Caco-2 (cell line): ENCODE measurements at regions not wholly inside any gene's neighbourhood (a gene's known extent, or its start where the extent isn't known, plus 50 kb on each side); places are given as distances from the start of the nearest gene placed in this dataset.

Experiments used
- BruUV-seq: library from RNA; stranded (reverse); fragments of 400-500 nt; replicated peaks from 2 replicates; lab custom pipeline; 2021; lab: Mats Ljungman, UMichigan
- CTCF ChIA-PET: fragments of 300-600 bp; sonication (Branson Sonifier 250); formaldehyde crosslinking; loops from one replicate; lab custom pipeline; 2022; ENCODE audit warnings: antibody characterized with exemption; lab: Charles Lee
- POLR2A ChIA-PET: fragments of 300-600 bp; sonication (Branson Sonifier 250); formaldehyde crosslinking; loops from one replicate; lab custom pipeline; 2022; ENCODE audit warnings: antibody characterized with exemption; lab: Charles Lee
- DNase-seq, 2 experiments: peaks; one replicate each; pipeline versions ENCODE4 v3.0.0 to v3.0.0-alpha.2; 2020 to 2022
- H3K27me3 ChIP-seq: replicated peaks from 2 replicates; pipeline ENCODE4 v1.6.0; 2011; ENCODE audit warnings: low read length; ENCODE audit not compliant: control insufficient read depth, insufficient read depth
- H3K36me3 ChIP-seq: 2 replicates; pipeline ENCODE4 v1.5.1; 2011; ENCODE audit warnings: low read length; ENCODE audit not compliant: control insufficient read depth, insufficient read depth
- H3K4me1 ChIP-seq: fragments of 250-450 bp; sonication (Bioruptor Pico); 2 replicates; pipeline ENCODE4 v1.5.1; 2020; ENCODE audit warnings: mild to moderate bottlenecking
- H3K4me3 ChIP-seq: 2 replicates; pipeline ENCODE4 v1.5.1; 2011; ENCODE audit warnings: low read depth, mild to moderate bottlenecking, control low read depth, low read length
- H3K9me3 ChIP-seq: fragments of 250-450 bp; sonication (Bioruptor Pico); 2 replicates; pipeline ENCODE4 v1.5.1; 2020; ENCODE audit warnings: mild to moderate bottlenecking, moderate library complexity
- H3K27ac Mint-ChIP-seq: one replicate; pipeline ENCODE4 v1.8.0; 2022; ENCODE audit warnings: mixed read lengths; ENCODE audit not compliant: unreplicated experiment
- H3K27me3 Mint-ChIP-seq: one replicate; pipeline ENCODE4 v1.8.0; 2022; ENCODE audit warnings: mixed read lengths; ENCODE audit not compliant: insufficient read depth, unreplicated experiment
- H3K36me3 Mint-ChIP-seq: one replicate; pipeline ENCODE4 v1.8.0; 2022; ENCODE audit warnings: mild to moderate bottlenecking, mixed read lengths; ENCODE audit not compliant: insufficient read depth, unreplicated experiment
- H3K4me1 Mint-ChIP-seq: one replicate; pipeline ENCODE4 v1.8.0; 2022; ENCODE audit warnings: low read depth, mixed read lengths; ENCODE audit not compliant: unreplicated experiment
- H3K4me3 Mint-ChIP-seq: one replicate; pipeline ENCODE4 v1.8.0; 2022; ENCODE audit warnings: mild to moderate bottlenecking, moderate library complexity, mixed read lengths; ENCODE audit not compliant: unreplicated experiment
- H3K9me3 Mint-ChIP-seq: one replicate; pipeline ENCODE4 v1.8.0; 2022; ENCODE audit warnings: mixed read lengths; ENCODE audit not compliant: unreplicated experiment
- CTCF ChIP-seq, 2 experiments: fragments of 200-600 bp in 1 of 2; IDR thresholded peaks; 1 replicate in 1 of 2; 2 replicates in 1 of 2; pipeline versions ENCODE4 v1.5.1 to v1.8.0; 2011 to 2022; ENCODE audit warnings: antibody characterized with exemption in 1 of 2, control low read depth in 1 of 2, inconsistent platforms in 1 of 2, low read depth in 1 of 2, low read length in 1 of 2, mild to moderate bottlenecking in 1 of 2, moderate library complexity in 1 of 2; ENCODE audit not compliant: insufficient read depth in 1 of 2, severe bottlenecking in 1 of 2, unreplicated experiment in 1 of 2
- intact Hi-C: fragments of 100-400 bp; cut with micrococcal nuclease; formaldehyde crosslinking; loops from one replicate; pipeline ENCODE4 v1.10.0; 2022; ENCODE audit not compliant: unreplicated experiment

GRCh38 chr6:74650668-74651067, 555.2 kb downstream of the COL12A1 start:
- intact Hi-C loops = no loop called here
- Histone ChIP-seq H3K4me3 (no peak overlapping the region), H3K4me1 (no peaks in the 10 kb centered on the region), H3K36me3 (no peaks in the 10 kb centered on the region), H3K9me3 (no peaks in the 10 kb centered on the region), H3K27me3 (no peaks in the 10 kb centered on the region)
- CTCF ChIA-PET = no interaction called here
- no peaks in the 10 kb centered on the region for H3K4me1 Mint-ChIP-seq
- H3K36me3 Mint-ChIP-seq = no peaks in the 10 kb centered on the region
- POLR2A ChIA-PET = no interaction called here
- no peaks in the 10 kb centered on the region for H3K9me3 Mint-ChIP-seq
- no peaks in the 10 kb centered on the region for H3K27me3 Mint-ChIP-seq
- no peak for DNase-seq
- BruUV-seq = no TSS peak
- no peak for TF ChIP-seq CTCF (IDR thresholded peaks at IDR 0.05; ENCODE audit: insufficient read depth in 1 of 2, low read depth in 1 of 2, low read length in 1 of 2, severe bottlenecking in 1 of 2, unreplicated experiment in 1 of 2)
- H3K4me3 Mint-ChIP-seq = no peak overlapping the region
- no peak overlapping the region for H3K27ac Mint-ChIP-seq

- no peaks in the 10 kb centered on the region for H3K4me1 Mint-ChIP-seq
- no peak for TF ChIP-seq CTCF (IDR thresholded peaks at IDR 0.05; ENCODE audit: insufficient read depth in 1 of 2, low read depth in 1 of 2, low read length in 1 of 2, severe bottlenecking in 1 of 2, unreplicated experiment in 1 of 2)
- POLR2A ChIA-PET = no interaction called here
- intact Hi-C loops = loop anchor here (2.0 kb wide), 1 partner anchor 28 kb away; no protein-coding TSS in a partner anchor
- Histone ChIP-seq H3K36me3 (no peaks in the 10 kb centered on the region), H3K4me1 (no peaks in the 10 kb centered on the region), H3K9me3 (no peaks in the 10 kb centered on the region), H3K4me3 (no peak overlapping the region), H3K27me3 (no peaks in the 10 kb centered on the region)
- BruUV-seq = no TSS peak
- H3K27me3 Mint-ChIP-seq = no peaks in the 10 kb centered on the region
- no peak for DNase-seq
- H3K27ac Mint-ChIP-seq = no peak overlapping the region
- CTCF ChIA-PET = no interaction called here
- no peaks in the 10 kb centered on the region for H3K36me3 Mint-ChIP-seq
- no peaks in the 10 kb centered on the region for H3K9me3 Mint-ChIP-seq
- H3K4me3 Mint-ChIP-seq = no peak overlapping the region
These were observed 559.4 kb downstream of the COL12A1 start for GRCh38 chr6:74646461-74646860.

- no peak overlapping the region for H3K4me3 Mint-ChIP-seq
- no peaks in the 10 kb centered on the region for H3K36me3 Mint-ChIP-seq
- H3K4me3 ChIP-seq = no peak overlapping the region
- no peak for TF ChIP-seq CTCF (IDR thresholded peaks at IDR 0.05; ENCODE audit: insufficient read depth in 1 of 2, low read depth in 1 of 2, low read length in 1 of 2, severe bottlenecking in 1 of 2, unreplicated experiment in 1 of 2)
- intact Hi-C loops = no loop called here
- POLR2A ChIA-PET = no interaction called here
- no peaks in the 10 kb centered on the region for H3K4me1 ChIP-seq
- no peaks in the 10 kb centered on the region for H3K27me3 ChIP-seq
- DNase-seq = no peak
- no peaks in the 10 kb centered on the region for H3K9me3 ChIP-seq
- H3K27me3 Mint-ChIP-seq = no peaks in the 10 kb centered on the region
- H3K9me3 Mint-ChIP-seq = no peaks in the 10 kb centered on the region
- BruUV-seq = no TSS peak
- CTCF ChIA-PET = no interaction called here
- H3K27ac Mint-ChIP-seq = no peak overlapping the region
- no peaks in the 10 kb centered on the region for H3K4me1 Mint-ChIP-seq
- H3K36me3 ChIP-seq = no peaks in the 10 kb centered on the region
These were observed 560.6 kb downstream of the COL12A1 start for GRCh38 chr6:74645108-74645849.
